Fibroblast of skin of right biceps (primary cell): ENCODE measurements at regions not wholly inside any gene's neighbourhood (a gene's known extent, or its start where the extent isn't known, plus 50 kb on each side); places are given as distances from the start of the nearest gene placed in this dataset.
"Not testable (repeated sequence)": the region's sequence is repeated elsewhere in the genome, so short reads cannot be mapped to it uniquely, and the experiment has no call there.

Source experiments
- DNase-seq: peaks from one replicate; pipeline ENCODE4 v3.0.0-alpha.2; 2013

DNA sequence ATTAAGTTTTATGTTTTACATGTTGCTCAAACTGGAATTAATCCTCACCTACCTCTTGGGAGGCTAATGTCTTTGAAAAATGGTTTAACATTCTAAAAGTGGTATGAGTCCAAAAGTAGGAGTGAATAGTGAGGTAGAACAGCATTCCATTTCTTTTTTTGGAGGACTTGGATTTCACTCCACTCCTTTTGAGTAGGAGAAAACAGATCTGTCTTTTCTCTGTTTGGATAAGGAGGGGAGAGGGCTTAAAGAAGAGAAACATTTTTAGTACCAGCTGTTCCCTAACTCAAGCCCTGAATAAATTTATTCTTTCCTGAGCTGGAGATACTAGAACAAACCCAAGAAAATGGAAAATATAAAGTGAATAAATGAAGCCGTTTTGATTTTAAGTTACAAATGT is 687.9 kb downstream of the MECOM start:
- DNase-seq: no peak

DNA sequence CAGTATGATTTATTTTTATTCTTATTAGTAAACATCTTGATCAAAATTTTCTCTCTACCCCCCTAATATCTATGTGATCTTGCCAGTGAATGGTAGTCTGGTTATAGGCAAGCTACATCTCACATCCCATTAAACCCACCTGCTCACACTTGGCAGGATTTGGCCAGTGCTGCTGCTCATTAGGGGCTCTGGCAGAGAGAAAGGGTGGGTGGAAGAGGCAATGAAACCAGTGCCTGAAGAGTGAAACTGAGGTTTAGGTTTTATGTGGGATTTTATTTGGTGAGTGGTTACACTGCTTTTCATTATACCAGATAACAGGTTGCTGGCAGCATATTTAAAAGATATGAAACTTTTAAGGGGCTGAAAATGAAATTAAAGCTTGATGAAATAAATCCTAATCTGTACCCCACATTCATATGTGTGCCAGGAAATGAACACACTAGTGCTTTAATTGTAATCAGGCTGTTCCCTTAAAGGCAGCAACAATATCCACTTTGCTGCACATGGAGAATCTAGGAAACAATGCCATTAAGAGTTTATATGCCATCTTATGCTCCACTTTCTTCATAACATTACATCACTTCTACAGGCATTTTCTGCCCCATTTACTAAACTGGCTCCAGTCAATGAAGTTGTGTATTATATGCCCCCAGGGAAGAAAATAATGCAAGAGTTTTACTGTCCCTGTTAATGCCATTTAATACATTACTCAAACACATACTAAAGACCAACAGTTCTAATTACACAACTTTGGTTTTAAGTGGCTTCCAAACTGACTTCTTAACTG is 688.7 kb downstream of the MECOM start:
- no peak for DNase-seq

DNA sequence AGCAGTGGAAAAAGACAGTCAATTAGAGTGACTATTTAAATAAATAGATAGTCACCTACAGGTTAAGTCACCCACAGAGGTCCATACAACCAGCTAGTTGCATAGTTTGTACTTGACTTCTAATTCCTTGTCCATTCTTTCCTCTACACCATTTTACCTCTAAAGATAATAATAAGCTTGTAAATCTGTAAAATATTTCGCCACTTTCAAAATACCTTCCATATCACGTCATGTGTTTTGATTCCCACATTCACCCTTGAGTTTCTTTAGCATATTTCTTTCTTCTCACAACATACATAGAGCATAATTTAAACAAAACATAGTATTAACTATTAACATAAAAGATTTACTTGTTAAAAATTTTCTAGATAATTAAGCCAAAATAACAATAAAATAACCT is 689.6 kb downstream of the MECOM start:
- DNase-seq: no peak

DNA sequence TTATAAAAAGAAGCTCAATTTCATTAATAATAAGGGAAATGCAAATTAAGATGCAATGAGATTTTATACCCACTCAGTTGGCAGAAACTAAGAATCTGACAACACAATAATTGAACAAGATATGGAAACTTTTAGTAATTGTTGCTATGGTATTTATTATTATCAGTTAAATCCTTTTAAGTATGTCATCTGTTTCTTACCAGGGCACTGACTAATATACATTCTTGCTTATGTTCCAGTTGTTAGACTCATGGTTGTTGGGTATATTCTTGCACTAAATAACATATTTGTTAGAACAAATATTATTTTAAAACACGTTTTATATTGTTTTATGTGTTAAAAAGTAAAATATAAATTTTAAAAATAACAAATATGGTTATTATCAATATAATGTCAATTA is 690.3 kb downstream of the MECOM start:
- DNase-seq: no peak

- DNase-seq: no peak
These were observed 694.9 kb downstream of the MECOM start for GRCh38 chr3:168968609-168969008.

GRCh38 chr3:168964736-168965135 is 698.8 kb downstream of the MECOM start:
- DNase-seq: no peak

GRCh38 chr3:168961271-168961670 is 702.2 kb downstream of the MECOM start:
- no peak for DNase-seq

DNA sequence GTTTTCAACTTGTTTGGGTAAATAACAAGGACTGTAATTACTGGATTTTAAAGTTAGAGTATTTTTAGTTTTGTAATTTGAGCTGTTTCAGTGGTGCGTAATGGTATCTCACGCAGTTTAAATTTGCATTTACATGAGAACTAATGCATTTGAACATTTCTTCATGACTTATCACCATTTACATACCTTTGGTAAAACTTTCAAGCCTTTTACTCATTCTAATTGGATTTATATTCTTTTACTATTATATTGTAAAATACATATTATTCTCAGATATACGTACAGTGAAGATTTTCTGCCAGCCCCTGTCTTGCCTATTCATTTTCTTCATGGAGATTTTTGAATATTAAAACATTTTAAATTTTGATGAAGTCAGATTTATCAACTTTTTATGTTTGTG is 703.8 kb downstream of the MECOM start:
- DNase-seq: no peak

- no peak for DNase-seq
These were observed 705.0 kb downstream of the MECOM start for GRCh38 chr3:168958466-168958865.

- DNase-seq: no peak
These were observed 707.4 kb downstream of the MECOM start for GRCh38 chr3:168956076-168956475.

DNA sequence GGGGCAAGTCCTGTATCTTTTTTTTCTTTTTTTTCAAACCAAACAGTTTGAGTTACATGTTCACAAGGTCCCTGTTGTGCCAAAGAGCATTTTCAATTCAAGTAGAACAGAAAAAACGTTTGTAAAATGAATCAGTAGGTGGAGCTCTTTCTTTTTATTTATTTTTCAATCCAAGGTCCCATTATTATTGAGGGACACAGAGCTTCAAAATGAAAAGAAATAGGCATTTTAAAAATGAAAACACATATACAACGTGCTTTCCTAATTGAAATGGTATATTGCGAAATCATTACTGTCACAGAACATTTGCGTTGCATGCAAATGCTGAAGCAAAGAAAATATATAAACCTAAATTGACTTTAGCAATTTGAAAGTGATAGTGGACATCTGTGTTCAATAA is 711.0 kb downstream of the MECOM start:
- peak; percentile 18 for DNase-seq

- no peak for DNase-seq
These were observed 711.6 kb downstream of the MECOM start for GRCh38 chr3:168951884-168952283.

DNA sequence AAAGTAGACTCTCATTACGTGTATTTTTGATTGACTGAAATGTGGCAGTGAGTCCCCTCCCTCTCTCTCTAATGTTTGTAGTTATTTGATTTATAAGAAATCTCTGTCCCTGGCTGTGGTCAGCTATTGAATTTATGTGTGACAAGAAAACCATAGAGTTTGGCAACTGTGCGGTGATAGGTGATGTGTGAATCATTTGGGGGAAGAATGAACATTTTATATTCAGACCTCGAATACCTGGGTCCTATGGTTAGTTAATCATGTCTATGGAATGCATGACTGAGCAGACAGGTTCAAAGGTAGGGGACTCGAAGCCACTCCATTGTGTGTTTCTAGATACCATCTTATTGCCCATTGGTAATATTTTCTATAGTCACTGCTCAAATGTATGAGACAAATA is 712.1 kb downstream of the MECOM start:
- no peak for DNase-seq

DNA sequence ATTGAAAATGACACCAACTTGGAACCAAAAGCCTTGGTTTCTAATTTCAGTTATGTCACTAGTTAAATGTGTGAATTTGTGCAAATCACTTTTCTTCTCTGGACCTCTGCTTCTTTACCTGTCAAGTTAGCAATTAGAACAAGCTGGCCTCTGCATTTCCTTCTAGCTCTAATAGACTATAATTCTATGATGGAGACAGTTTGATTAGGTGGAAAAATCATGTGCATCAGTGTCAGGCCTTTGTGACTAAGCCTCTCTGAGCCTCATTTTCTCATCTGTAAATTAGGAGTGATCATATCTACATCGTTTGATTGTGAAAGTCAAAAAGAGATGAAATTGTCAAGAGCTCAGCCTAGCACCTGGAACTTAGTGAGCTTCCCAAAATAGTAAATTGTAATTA is 712.9 kb downstream of the MECOM start:
- no peak for DNase-seq

DNA sequence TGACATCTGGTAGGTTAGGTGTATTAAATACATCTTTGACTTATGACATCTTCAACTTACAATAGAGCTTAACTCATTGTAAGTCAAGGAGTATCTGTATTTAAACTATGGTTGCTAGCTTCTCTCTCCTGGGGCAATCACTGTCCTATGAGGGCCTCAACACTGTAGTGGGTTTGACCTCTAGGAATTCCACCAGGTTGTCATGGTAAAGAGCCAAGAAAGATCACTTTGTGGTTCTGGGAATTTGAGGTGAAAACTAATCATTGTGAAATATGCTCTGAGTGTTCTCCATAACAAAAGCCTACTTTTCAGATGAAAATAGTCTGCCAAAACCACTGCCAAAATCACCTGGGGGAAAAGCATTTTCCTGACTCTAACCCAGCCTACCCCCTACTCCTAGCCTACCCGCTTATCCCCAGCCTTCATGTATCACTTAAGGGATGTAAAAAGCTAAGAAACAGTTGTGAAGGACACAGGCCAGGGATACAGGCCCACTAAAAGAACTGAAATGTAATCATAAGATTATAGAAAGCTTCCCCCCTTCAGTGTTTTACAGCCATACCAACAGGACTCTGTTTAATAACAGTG is 723.8 kb downstream of the MECOM start:
- no peak for DNase-seq

GRCh38 chr3:168933614-168934013 is 729.9 kb downstream of the MECOM start:
- DNase-seq: peak; percentile 36

- DNase-seq: not testable (repeated sequence)
These were observed 733.5 kb downstream of the MECOM start for GRCh38 chr3:168929997-168930396.

DNA sequence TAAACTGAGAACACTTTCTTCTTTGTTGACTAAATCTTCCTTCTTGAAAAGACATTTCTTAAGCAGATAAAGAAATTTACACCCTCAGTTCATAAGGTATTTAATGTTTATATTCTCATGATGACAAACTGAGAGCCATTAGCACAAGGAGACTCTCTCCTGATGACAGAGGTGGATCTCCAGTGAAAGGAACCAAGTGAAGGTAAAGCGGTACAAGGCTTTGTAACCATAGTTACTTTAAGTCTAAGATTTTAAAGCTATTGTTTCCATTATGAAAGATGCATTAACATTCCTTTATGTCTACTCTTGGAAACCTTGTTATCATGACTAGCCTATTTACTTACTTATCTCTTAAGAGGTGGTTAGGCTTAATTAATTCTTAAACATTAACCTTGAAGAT is 737.1 kb downstream of the MECOM start:
- DNase-seq: no peak

GRCh38 chr3:168925568-168925967 is 737.9 kb downstream of the MECOM start:
- DNase-seq: no peak

DNA sequence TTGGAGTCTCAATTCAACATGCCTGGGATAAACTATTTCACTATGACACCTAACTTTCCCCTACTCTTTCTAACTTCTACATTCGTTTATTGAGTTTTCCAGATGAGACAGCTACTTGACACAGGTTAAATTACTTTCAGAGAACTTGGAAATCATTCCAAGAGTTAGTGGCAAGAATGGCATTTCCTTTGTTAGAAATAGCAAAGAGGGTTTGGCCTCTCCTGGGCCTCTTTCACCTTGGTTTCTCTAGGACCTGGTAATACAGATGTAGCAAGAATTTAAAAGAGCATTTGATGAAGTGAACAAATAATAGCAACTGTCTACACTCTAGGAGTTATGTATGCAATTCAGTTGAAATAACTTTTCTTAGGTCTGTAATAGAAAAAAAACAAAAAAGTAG is 748.9 kb downstream of the MECOM start:
- peak; percentile 7 for DNase-seq

DNA sequence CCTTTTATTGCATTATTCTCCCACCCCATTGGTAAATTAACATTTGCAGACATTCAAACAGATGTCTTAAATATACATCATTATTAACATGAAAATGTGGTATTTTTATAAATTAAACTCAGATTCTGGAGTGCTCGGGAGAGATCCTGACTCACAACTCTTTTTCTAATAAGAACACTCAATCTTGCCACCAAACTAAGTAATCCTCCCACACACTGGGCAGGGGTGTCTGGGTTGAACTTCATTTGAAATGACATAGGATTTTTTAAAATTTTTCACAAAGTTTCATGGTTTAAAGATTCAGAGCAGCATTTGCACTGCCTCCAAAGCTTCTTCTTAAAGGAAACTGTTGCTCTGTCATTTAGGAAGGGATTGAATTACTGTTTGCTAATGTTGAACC is 754.3 kb downstream of the MECOM start:
- DNase-seq: no peak

DNA sequence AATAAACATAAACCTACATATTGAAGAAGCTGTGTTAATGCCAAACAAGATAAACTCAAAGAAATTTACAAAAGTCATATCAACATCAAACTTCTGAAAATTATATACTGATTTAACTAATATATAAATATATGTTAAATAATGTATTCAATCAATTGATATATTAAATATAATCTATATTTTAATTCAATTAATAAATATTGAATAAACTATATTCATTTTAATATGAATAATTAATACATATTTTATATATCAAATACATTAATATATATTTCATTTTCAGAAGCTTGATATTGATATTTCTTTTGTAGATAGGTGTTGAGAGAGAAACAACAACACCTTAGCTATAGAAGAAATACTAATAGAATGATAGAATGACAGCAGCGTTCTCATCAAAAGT is 768.1 kb downstream of the MECOM start:
- no peak for DNase-seq

- DNase-seq: no peak
These were observed 769.3 kb downstream of the MECOM start for GRCh38 chr3:168894214-168894613.

DNA sequence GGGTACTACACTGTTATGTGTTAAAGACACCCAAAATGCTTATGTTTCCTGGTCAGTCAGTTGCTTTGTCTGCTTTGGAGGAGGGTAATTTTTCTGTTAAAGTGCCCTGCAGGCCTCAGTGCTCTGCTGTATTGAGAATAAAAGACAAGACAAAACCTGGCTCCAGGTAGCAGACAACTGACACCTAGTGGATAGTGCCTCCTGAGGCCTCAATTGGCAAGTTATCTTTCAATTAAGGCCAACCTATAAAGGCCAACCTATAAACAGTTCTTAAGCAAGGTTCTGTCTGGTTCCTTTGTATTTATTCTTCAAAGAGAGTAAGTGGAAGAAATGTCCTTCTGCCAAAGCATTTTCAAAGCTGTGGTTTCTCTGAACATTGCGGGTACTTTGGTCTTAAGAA is 773.8 kb downstream of the MECOM start:
- DNase-seq: no peak

GRCh38 chr3:168888781-168889180 is 774.7 kb downstream of the MECOM start:
- no peak for DNase-seq
